Stimulated activated CD8-positive, alpha-beta memory T cell treated with anti-CD3 and anti-CD28 coated beads, Interleukin-4, amount 100 ng/mL, for 48 hours (primary cell): ENCODE measurements at regions not wholly inside any gene's neighbourhood (a gene's known extent, or its start where the extent isn't known, plus 50 kb on each side); places are given as distances from the start of the nearest gene placed in this dataset.

Source experiments
- DNase-seq: peaks from one replicate; pipeline ENCODE4 v3.0.0-alpha.2; 2020

DNA sequence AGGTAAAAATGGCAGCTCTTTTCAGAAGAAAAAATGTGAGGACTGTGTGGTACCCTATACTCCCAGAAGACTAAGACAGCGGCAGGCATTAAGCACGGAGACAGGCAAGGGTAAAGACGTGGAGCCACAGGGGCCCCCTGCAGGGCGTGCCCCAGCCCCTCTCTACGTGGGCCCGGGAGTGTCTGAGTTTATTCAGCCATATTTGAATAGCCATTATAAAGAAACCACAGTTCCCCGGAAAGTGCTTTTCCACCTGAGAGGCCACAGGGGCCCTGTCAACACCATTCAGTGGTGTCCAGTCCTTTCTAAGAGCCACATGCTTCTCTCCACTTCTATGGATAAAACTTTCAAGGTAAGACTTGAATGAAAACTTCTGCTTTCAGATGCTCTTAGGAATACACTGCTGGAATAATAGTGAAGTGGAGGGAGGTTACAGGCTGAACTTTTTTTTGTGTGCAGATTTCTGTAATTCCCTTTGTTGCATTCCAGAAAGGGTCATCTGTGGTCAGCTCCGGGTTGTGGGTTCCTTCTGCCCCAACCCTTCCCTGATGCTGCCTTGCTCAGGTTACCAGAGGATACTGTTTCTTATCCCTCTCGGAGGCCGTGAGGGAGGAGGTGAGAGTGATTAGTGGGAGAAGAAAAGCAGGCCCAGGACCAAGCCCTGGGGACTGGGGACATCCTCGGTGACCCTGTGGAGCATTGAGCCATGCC lies 58.4 kb downstream of the SLC25A47 start:
- DNase-seq = no peak

- no peak for DNase-seq
Measured at GRCh38 chr14:100382106-100382455, 58.9 kb downstream of the SLC25A47 start.

- DNase-seq = peak; percentile 76
Measured at GRCh38 chr14:100383727-100384158, 60.6 kb downstream of the SLC25A47 start.

GRCh38 chr14:100384277-100384676 lies 61.1 kb downstream of the SLC25A47 start:
- no peak for DNase-seq

- no peak for DNase-seq
Measured at GRCh38 chr14:100384819-100385813, 62.0 kb downstream of the SLC25A47 start.

GRCh38 chr14:100386121-100386520 lies 63.0 kb downstream of the SLC25A47 start:
- no peak for DNase-seq

DNA sequence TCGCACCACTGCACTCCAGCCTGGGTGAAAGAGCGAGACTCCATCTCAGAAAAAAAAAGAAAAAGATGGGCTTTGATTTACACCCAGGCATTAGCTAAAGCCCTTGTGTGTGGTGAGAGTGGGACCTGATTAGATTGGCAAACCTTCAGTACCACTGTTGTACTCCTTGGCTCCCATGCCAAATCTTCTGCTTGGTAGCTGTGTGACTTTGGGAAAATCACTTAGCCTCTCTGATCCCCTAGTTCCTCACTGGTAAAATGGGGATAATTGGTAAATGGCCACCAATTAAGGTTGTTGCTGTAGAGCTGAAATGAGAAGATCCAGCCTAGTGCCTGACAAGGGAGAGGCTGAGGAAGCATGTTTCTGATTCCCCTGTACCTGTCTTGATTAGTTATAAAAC lies 63.7 kb downstream of the SLC25A47 start:
- no peak for DNase-seq

DNA sequence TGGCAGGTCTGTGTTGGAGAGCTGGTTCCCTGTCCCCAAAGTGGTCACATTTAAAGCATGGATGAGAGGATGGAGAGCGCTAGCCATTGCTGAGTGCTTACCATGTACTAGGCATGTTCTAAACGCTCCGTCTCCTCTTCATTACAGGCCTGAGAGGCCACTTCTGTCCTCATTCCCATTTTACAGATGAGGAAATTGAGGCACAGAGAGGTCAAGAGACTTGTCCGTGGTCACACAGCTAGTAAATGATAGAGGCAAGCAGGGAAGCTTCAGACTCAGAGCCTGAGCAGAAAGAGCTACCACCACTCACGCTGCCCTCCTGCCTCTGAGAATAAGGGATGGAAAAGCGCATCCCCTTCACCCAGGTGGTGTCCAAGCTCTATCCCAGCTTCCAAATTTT lies 64.3 kb downstream of the SLC25A47 start:
- no peak for DNase-seq

DNA sequence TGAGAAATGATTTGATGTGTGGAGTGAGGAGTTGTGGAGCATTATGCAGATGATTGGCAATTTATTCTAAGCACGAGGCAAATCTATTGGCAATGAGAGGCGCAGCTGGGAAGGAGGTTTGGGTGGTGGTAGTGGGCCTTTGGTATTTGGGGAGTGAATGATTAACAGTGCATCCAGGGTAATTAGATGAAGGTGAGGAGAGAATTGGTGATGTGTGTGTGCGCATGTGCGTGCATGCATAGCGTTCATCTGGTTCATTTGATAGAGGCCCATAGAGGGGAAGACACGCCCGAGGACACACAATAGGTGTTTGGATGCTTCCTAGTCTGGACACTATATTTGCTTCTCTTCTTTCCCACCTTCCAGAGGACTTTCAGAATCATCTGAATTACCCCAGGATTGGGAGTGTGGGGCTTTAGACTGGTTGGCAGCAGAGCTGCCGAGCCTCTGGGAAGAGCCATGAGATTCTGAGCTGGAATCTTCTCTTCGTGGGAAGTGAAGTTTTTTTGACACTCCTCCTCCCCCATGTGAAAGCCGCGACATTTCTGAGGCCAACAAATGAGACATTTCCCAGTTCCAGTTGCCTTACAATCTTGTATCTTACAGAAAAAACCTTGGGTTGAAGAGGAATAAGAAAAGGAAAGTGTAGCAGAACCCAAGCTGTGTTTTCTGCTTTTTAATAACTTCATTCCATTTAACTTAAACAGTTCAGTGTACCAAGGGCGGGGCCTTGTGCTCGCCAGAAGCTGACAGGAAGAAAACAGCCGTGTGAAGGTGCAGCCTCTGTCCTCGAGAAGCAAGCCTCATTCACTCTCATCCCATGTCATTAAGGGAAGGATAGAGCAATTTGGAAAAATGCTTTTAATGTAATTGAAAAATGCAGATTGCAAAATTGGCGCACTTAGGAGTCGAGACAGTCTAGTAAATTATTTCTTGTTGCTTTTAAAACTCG lies 65.2 kb downstream of the SLC25A47 start:
- no peak for DNase-seq

DNA sequence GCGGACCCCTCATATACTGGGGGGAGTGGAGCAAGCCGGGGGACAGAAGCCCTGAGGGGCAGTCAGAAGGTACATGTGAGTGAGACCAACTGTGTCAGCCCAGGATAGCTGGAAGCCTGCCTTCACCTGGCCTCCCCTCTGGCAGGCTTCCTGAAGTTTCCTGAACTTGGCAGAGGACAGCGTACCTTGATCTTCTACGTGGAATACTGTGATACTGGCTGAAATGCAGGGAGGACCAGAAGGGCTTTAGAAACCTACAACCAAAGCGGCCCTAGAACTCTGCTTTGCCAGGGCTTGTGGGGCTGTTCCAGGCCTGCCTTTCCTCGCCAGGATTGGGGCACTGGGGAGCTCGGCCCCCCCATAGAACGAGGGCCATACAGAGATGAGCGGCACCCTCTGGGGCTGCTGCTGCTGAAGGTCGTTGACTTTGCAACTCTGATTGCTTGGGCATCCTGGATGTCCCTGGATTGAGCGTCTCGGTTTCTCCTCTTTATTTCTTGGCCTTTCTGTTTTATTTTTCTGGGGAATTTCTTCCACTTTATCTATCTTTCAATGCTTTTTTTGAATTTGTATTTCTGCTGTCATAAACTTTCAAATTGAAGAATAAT lies 66.5 kb downstream of the SLC25A47 start:
- DNase-seq = no peak

DNA sequence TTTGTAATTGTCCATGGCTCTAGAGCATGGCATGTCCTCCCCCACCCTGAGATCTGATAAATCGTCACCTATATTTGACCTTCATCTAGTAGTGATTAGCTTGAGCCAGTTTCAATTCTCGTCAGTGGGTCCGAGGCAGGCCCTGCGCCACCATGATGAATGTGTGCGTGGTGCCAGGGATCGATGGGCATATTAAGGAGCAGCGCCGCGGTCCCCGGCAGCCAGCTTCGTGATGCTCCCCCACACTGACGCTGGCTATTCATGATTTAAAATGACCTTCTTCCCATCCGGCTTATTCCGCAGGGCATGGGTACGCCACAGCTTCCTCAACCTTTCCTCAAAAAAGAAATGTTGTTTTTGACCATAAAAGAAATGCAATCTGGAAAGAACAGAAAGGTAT lies 68.0 kb downstream of the SLC25A47 start:
- no peak for DNase-seq

GRCh38 chr14:100391724-100392123 lies 68.6 kb downstream of the SLC25A47 start:
- DNase-seq = no peak

- DNase-seq = no peak
Measured at GRCh38 chr14:100392356-100392755, 69.2 kb downstream of the SLC25A47 start.

GRCh38 chr14:100393362-100393761 lies 70.2 kb downstream of the SLC25A47 start:
- no peak for DNase-seq

DNA sequence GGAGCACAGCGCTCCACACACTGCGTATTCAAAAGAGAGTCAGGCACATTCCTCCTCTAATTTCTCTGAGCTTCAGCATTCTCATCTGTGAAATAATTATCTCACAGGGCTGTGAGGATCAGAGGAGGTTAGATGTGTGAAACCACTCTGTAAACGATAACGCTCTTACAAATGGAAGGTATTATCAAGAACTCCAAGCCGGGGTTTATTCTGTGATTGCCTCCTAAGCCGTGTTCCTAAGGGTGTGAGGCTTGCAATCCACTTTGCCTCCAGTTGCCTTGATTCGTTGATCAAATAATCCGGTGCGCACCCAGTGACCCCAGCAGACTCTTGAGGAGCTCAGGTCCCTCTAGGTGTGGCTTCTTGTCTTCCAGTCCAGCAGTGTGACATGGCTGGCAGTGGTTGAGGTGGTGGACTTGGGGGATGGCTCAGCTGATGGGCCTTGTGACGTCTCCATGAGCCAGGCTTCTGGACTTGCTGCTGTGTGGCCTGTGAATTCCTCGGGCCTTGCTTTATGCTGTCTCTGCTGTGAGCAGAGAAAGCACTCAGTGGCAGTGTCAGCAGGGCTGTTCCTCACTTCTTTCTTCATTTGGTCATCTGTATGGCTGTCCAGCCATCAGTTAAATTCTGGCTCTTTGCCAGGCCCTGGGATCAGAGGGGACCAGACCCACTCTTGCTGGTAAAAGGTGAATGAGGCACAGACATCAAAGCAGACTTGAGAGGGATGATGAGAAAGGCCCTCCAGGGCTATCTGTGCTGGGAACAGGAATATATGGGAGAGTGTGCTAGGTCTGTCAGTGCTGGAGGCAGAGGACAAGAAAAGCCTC lies 71.0 kb downstream of the SLC25A47 start:
- no peak for DNase-seq

DNA sequence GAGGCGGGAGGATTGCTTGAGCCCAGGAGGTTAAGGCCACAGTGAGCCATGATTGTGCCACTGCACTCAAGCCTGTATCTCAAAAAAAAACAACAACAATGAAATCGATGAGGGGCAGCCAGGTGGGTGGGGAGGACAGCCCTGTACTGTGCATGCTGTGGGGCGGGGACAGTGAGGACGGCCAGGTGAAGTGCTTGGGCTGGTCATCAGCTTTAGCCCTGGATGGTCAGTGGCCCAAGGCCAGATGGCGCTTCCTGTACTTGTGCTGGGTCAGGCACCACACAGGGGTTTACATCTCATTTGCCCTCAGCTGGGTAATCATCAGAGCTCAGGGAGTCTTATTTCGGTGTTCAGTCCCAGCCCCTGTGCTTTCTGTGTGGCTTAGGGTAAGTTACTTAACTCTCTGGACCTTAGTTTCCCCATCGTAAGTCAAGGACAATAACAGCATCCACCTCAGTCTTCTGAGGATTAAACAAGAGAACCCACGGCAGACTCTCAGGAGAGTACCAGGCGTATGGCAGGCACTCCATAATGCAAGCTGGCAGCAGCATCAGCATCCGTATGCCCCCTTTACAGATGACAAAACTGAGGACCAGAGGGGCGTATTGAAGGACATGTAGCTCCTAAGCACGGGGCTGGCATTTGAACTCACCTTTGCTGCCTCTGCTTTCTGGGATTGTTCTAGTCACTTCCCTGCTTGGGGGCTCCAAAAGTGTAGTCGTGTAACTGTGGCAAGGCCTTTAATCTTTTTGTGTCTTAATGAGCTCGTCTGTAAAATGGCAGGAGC lies 71.9 kb downstream of the SLC25A47 start:
- no peak for DNase-seq

DNA sequence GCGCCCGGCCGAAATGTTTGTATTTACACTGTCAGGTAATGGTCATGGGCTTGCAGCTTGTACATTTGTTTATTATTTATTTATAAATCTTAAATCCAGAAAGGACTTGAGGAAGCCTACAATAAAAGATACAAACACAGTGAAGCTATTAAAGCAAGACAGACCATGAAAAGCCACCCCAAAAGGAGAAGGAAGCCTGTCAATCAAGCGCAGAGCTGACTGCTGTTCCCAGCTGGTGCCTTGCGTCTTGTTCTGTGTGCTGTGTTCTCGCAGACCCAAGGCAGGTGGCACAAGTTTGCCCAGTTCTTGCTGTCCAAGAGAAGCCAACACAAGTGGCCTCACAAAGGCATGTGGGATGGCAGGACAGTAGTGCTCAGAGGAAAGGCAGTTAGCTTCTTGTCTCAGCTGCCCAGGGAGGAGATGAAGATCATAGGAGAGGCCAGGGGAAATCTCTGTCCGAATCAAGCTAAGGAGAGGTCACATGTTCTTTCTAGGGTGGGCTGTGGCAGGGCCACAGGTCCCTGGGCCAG lies 73.2 kb downstream of the SLC25A47 start:
- no peak for DNase-seq

- DNase-seq = no peak
Measured at GRCh38 chr14:100397005-100397404, 73.9 kb downstream of the SLC25A47 start.

DNA sequence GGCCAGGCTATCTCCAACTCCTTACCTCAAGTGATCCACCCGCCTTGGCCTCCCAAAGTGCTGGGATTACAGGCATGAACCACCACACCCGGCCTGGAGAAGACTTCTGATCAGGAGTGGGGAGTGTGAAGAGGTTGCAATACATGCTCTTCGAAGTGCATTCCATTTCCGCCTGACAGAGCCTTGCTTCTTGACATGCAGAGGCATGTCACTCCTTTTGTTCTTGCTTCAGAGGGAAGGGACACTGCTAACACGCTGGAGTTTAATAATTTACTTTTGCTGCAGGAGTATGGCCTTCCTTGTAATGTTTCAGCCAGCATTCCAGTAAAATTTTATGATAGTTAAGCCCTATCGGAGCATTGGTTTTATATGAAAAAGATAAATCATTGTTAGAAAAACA lies 74.9 kb downstream of the SLC25A47 start:
- no peak for DNase-seq
